NCI-H1092 treated with DMSO at 0.1 percent for 48 hours (cell line): ENCODE measurements at regions not wholly inside any gene's neighbourhood (a gene's known extent, or its start where the extent isn't known, plus 50 kb on each side); places are given as distances from the start of the nearest gene placed in this dataset.

Source experiments
- DNase-seq: peaks from one replicate; lab custom pipeline; 2025; lab: John Stamatoyannopoulos, UW

DNA sequence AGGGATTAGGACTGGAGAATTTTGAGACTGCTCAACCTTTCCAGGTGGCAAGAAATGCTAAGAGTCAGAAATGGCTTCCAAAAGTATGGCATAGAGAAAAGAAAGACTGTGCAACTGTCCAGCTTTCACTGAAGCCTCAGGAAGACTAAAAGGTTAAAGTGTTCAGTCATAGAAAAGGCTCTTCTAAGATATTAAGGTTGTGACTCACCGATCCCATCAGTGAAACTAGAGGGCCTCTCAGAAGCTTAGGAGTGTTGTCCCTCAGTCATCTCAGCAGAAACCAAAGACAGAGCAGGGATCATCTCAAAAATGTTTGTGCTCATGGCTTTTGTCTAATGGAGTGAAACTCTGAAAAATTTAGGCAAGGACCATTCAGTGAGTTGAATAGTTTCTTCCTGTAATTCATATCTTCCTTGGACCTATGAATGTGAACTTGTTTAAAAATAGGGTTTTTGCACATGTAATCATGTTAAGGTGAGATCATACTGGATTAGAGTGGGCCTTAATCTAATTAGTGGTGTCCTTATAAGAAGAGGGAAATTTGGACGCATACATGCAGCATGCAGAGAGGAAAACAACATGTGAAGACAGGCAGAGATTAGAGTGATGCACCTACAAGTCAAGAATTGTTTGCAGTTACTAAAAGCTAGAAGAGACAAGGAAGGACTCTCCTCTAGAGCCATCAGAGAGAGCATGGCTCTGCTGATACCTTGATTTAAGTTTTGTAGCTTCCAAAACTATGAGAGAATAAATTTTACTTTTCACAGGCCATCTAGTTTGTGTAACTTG, 71.3 kb downstream of the RPE65 start:
- DNase-seq, result no peak

- DNase-seq, result no peak
Observed at GRCh38 chr1:68377098-68377497, 72.7 kb downstream of the RPE65 start.

DNA sequence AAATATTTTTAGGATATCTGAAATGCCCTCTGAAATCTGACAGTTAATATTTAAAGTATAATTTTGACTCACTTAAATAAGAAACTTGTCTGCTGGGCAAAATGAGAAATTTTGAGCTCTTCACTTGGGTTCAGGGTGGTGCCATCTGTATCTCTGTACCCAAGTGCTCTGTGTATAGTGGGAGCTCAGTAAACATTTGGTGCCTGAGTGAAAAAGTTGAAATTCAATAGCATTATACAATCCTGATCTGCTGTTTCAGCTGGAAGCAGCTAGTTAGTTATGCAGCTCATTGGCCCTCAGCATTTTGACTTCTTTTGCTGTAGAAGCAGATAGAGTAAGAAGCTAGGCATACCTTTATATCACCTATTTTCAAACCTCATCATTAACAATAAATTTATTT, 73.3 kb downstream of the RPE65 start:
- DNase-seq, result no peak

- no peak for DNase-seq
Observed at GRCh38 chr1:68375919-68376318, 73.8 kb downstream of the RPE65 start.

DNA sequence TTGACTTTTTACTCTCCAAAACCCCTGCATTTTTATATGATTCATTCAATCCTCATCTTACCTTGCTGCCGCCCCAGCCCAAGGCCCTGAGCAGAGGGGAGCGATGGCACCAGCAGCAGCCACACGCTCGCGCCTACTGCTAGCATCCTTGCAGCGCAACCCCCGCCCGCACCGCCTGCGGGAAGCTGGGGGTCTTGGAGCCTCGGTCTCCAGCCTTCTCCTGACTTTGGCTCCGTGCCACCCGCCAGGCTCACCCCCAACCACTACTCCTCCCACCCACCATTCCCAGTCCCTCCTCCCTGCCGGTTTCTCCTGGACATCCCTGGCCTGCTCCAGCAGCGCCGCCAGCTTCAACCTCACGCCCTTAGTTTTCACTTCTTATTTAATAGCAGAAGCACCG, 76.6 kb downstream of the RPE65 start:
- no peak for DNase-seq

- DNase-seq, result no peak
Observed at GRCh38 chr1:68372487-68372886, 77.3 kb downstream of the RPE65 start.

GRCh38 chr1:68370101-68370915, 79.4 kb downstream of the RPE65 start:
- no peak for DNase-seq

DNA sequence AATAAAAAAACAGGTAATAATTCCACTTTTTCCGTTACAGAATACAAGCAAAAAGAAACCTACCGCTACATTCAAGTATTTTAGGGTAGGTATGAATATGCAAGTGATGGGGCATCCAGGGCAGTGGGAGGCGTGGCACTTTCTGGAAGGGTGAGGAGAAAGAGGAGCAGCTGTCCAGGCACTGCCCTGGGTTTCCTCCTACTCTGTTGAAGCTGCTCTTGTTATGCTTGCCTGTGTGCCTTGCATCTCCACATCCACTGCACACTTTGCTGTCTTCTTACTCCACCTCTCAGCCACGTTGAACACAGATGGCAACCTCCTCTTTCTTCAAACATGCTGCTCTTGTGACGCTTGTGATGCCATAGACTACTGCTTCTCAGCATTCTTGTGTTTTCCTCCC, 83.2 kb downstream of the RPE65 start:
- DNase-seq, result no peak

DNA sequence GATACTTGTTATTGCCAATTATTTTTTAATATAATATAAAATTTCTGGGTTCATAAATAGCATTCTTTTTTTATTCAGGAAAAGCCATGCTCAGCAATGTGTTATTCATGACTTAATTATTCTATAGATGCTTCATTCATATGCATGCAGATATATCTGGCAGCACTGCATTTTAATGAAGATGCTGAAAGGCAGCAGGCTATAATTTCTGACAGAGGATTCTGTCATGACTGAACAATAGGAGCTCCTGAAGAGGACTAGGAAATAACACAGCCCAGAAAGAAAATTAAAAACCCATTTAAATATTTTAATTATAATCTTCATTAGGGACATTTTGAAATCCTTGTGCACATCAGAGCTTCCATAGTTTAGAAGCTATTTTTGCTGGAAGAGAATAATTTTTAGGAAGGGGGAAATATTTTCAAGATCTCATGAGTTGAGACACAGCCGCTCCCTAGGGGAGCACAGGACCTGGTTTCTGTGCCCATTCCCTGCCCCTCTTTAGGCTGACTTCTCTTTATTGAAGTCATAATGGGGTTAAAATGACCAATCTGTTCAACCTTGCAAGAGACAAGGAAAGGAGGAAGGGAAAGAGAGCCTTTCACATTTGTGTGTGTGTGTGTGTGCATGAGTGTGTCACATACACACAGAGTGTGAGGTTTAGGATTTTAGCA, 83.9 kb downstream of the RPE65 start:
- no peak for DNase-seq

DNA sequence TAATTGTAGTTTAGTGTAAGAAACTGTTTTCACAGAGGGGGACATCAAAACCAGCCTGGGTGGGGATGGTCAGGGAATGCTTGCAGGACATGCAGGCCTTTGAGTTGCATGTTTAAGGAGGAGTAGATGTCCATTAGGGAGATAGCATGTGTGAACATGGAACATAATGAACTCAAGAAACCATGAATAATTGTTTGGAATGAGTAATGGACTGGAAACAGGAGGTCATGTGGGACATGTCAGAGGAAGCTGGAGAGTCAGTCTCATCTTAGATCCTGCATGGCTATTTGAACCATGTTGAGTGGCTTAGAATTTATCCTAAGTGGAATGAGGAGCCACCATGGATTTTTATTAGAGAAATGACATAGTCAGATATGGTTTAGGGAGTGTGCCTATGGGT, 86.4 kb downstream of the RPE65 start:
- no peak for DNase-seq

DNA sequence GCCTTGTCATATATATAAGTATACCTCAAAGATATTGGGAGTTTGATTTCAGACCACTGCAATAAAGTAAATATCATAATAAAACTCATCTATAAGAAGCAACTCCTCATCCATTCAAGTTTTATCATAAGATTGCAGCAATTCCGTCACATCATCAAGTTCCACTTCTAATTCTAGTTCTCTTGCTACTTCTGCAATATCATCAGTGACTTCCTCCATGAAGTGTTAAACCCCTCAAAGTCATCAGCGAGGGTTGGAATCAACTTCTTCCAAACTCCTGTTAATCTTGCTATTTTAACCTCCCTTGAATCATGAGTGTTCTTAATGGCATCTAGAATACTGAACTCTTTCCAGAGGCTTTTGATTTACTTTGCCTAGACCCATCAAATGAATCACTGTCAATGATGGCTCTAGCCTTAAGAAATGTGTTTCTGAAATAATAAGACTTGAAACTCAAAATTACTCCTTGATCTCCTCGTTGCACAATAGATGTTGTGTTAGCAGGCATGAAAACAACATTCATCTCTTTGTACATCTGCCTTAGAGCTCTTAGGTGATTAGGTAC, 88.3 kb downstream of the RPE65 start:
- no peak for DNase-seq

GRCh38 chr1:68359045-68359444, 90.7 kb downstream of the RPE65 start:
- no peak for DNase-seq

GRCh38 chr1:68358439-68358838, 91.3 kb downstream of the RPE65 start:
- no peak for DNase-seq

- no peak for DNase-seq
Observed at GRCh38 chr1:68355614-68356013, 94.1 kb downstream of the RPE65 start.

DNA sequence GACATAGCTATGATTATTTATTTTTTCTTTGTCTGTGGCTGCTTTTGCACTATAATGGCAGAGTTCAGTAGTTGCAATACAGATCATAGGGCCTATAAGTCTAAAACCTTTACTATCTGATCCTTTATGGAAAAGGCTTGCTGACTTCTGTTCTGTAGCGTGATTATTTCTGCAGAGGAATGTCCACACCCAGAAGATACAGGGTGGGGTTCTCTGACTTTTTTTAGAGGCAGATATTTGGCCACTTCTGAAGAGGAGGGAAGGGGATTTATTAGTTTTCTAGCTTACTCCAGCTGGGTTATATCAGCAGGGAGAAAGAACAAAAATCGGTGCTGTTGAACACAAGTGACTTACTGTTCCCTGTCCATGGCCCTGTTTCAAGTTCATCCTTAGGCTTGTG, 97.6 kb downstream of the RPE65 start:
- no peak for DNase-seq

- no peak for DNase-seq
Observed at GRCh38 chr1:68347415-68347814, 102.3 kb downstream of the RPE65 start.

DNA sequence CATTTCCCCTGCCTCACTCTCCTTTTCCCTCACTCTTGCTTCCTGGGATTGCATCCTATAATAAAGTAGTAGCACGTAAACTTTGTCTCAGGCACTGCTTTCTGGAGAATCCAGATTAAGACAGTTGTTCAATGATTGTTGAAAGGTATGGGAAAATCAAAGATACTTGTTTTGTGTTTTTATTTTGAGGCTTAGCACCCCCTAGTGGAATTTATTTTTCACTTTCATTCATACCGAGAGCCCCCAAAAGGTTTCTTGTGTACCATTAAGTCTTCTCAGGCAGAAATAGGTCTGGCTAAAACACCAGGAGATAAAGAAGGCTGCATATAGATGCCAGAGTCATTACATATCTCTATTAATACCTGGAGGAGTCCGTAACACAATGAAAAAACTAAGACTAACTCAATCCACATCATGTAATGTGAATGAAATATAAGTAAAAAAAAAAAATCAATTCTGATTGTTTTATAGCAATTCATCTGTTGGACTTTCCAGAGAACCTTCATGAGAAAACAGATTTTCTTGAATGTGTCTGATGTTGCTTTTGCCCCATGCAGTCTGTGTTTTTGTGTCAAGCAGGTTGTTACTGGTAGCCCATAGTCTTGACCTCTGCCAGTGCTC, 103.5 kb downstream of the RPE65 start:
- peak; percentile 30 for DNase-seq

DNA sequence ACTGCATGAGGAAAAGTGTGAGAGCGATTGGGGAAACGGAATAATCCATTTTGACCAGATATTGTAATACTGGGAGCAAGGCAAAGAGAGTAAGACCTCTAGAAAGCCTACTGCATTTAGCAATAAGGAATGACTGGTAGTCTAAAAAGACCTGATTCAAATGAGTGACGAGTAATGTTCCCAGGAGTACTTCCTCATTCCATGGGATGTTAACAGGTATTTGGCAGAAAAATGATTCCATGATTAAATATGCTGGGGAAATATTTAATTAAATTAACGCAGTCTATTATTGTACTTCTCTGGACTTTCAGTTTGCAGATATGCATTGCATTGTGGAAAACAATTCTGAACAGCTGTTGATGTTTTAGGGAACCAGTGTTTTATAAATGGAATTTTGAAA, 105.5 kb downstream of the RPE65 start:
- DNase-seq, result no peak

DNA sequence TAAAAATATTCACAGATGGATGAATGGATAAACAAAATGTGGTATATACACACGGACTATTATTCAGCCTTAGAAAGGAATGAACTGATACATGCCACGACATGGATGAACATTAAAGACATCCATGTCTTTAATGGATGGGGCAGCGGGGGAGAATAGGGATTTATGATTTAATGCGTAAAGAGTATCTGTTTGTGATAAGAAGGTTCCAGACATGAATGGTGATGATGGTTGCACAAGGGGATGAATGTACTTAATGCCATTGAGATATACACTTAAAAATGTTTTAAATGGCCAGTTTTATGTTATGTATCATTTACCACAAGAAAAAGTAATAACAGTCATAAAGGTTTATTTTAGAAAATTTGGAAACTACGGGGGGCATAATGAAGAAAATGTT, 108.6 kb upstream of the WLS start:
- no peak for DNase-seq

- no peak for DNase-seq
Observed at GRCh38 chr1:68339505-68339904, 107.2 kb upstream of the WLS start.

DNA sequence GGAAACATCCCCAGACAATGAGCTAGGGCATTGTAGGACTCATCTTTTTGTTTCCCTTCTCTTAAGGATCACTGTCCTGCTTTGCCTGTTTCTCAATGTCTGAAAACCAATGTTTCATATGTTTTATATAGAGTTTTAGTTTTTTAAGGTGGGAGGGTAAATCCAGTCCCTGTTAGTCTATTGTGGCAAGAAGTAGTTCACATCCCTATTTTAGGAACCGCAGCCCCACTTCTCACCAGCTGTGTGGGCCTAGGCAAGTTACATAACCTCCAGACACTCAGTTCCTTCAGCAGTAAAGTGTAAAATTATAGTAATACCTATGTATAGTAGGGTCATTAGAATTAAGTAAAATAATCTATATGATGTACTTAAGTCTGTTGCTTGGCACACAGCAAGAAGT, 105.8 kb upstream of the WLS start:
- no peak for DNase-seq

GRCh38 chr1:68332041-68332440, 99.7 kb upstream of the WLS start:
- DNase-seq, result no peak
